ENCODE measurements at regions not wholly inside any gene's neighbourhood (a gene's known extent, or its start where the extent isn't known, plus 50 kb on each side); places are given as distances from the start of the nearest gene placed in this dataset.

GRCh38 chr10:131683281-131683861, 217.4 kb upstream of the PPP2R2D start:
- no peak for DNase-seq (ENCODE audit: low read depth in 1 of 2, low spot score in 1 of 2)

- no peak for DNase-seq (ENCODE audit: low read depth in 1 of 2, low spot score in 1 of 2)
These were observed 216.9 kb upstream of the PPP2R2D start for GRCh38 chr10:131683941-131684340.

- DNase-seq (ENCODE audit: low read depth in 1 of 2, low spot score in 1 of 2), result no peak
These were observed 215.8 kb upstream of the PPP2R2D start for GRCh38 chr10:131685007-131685406.

GRCh38 chr10:131685576-131685975, 215.2 kb upstream of the PPP2R2D start:
- DNase-seq (ENCODE audit: low read depth in 1 of 2, low spot score in 1 of 2), result no peak

GRCh38 chr10:131686781-131687420, 213.9 kb upstream of the PPP2R2D start:
- DNase-seq (ENCODE audit: low read depth in 1 of 2, low spot score in 1 of 2), result no peak

- no peak for DNase-seq (ENCODE audit: low read depth in 1 of 2, low spot score in 1 of 2)
These were observed 212.5 kb upstream of the PPP2R2D start for GRCh38 chr10:131688304-131688703.

GRCh38 chr10:131689016-131689415, 211.8 kb upstream of the PPP2R2D start:
- DNase-seq (ENCODE audit: low read depth in 1 of 2, low spot score in 1 of 2), result no peak

GRCh38 chr10:131689486-131689885, 211.3 kb upstream of the PPP2R2D start:
- no peak for DNase-seq (ENCODE audit: low read depth in 1 of 2, low spot score in 1 of 2)

GRCh38 chr10:131689954-131690757, 210.7 kb upstream of the PPP2R2D start:
- no peak for DNase-seq (ENCODE audit: low read depth in 1 of 2, low spot score in 1 of 2)

GRCh38 chr10:131690805-131691239, 210.0 kb upstream of the PPP2R2D start:
- no peak for DNase-seq (ENCODE audit: low read depth in 1 of 2, low spot score in 1 of 2)

- DNase-seq (ENCODE audit: low read depth in 1 of 2, low spot score in 1 of 2), result no peak
These were observed 209.2 kb upstream of the PPP2R2D start for GRCh38 chr10:131691481-131692090.

- DNase-seq (ENCODE audit: low read depth in 1 of 2, low spot score in 1 of 2), result no peak
These were observed 208.6 kb upstream of the PPP2R2D start for GRCh38 chr10:131692176-131692575.

GRCh38 chr10:131692686-131693334, 208.0 kb upstream of the PPP2R2D start:
- DNase-seq (ENCODE audit: low read depth in 1 of 2, low spot score in 1 of 2), result no peak

GRCh38 chr10:131693766-131694165, 207.0 kb upstream of the PPP2R2D start:
- no peak for DNase-seq (ENCODE audit: low read depth in 1 of 2, low spot score in 1 of 2)

- no peak for DNase-seq (ENCODE audit: low read depth in 1 of 2, low spot score in 1 of 2)
These were observed 206.5 kb upstream of the PPP2R2D start for GRCh38 chr10:131694168-131694780.

- DNase-seq (ENCODE audit: low read depth in 1 of 2, low spot score in 1 of 2), result no peak
These were observed 205.9 kb upstream of the PPP2R2D start for GRCh38 chr10:131694781-131695495.

- DNase-seq (ENCODE audit: low read depth in 1 of 2, low spot score in 1 of 2), result no peak
These were observed 205.2 kb upstream of the PPP2R2D start for GRCh38 chr10:131695496-131696165.

- DNase-seq (ENCODE audit: low read depth in 1 of 2, low spot score in 1 of 2), result no peak
These were observed 203.2 kb upstream of the PPP2R2D start for GRCh38 chr10:131697476-131698128.

GRCh38 chr10:131698232-131698631, 202.6 kb upstream of the PPP2R2D start:
- no peak for DNase-seq (ENCODE audit: low read depth in 1 of 2, low spot score in 1 of 2)

All from stimulated activated CD4-positive, alpha-beta T cell treated with anti-CD3 and anti-CD28 coated beads, Interleukin-15, amount 100 ng/mL, for 1 hour (primary cell).